Gastroesophageal sphincter (tissue), 3 donors: ENCODE measurements at regions not wholly inside any gene's neighbourhood (a gene's known extent, or its start where the extent isn't known, plus 50 kb on each side); places are given as distances from the start of the nearest gene placed in this dataset.

ENCODE experiments used
- CTCF ChIP-seq, 4 experiments: fragments of 200-600 bp in 2 of 4; fragments of 450-650 bp in 2 of 4; sonication (generic) in 1 of 4; IDR thresholded peaks; one replicate each; pipeline ENCODE4 v1.5.1; 2017 to 2019; ENCODE audit warnings: antibody characterized with exemption in 4 of 4, mild to moderate bottlenecking in 2 of 4, moderate library complexity in 2 of 4
- EP300 ChIP-seq: sonication (generic); formaldehyde crosslinking; IDR thresholded peaks from one replicate; pipeline ENCODE4 v1.6.1; 2017; ENCODE audit warnings: antibody characterized with exemption, mild to moderate bottlenecking
- POLR2A ChIP-seq, 2 donors: fragments of 450-650 bp; IDR thresholded peaks; one replicate each; pipeline ENCODE4 v1.6.1; 2017; ENCODE audit warnings: antibody characterized with exemption in 2 of 2, mild to moderate bottlenecking in 2 of 2, moderate library complexity in 1 of 2
- POLR2AphosphoS5 ChIP-seq: sonication (generic); formaldehyde crosslinking; IDR thresholded peaks from one replicate; pipeline ENCODE4 v1.6.1; 2017; ENCODE audit warnings: antibody characterized with exemption

GRCh38 chr12:74476234-74476633, 61.4 kb upstream of the ATXN7L3B start:
- no peak for TF ChIP-seq EP300
- TF ChIP-seq CTCF (IDR thresholded peaks at IDR 0.05), result no peak
- no peak for TF ChIP-seq POLR2A (IDR thresholded peaks at IDR 0.05)
- TF ChIP-seq POLR2AphosphoS5, result no peak
